ENCODE measurements at regions not wholly inside any gene's neighbourhood (a gene's known extent, or its start where the extent isn't known, plus 50 kb on each side); places are given as distances from the start of the nearest gene placed in this dataset.

DNA sequence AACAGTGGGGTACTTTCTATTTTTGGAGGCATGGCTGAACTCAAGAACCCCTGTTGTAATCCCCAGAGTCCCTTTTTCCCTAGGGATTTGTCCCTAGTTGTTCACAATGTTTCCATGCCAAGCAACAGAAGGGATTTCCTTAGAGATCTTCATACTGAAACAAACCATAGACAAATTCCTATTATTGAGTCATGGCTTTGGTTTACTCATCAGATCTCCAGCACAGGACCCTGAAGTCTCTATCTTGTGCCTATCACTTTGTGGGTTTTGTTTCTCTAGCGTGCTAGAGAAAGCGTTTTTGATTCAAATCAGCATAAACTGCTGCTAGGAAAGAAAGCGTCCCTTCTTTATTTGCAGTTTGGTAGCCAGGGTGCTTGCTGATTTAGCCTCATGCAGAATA is 165.0 kb downstream of the BAMBI start:
- Histone ChIP-seq H3K36me3 (ENCODE audit: insufficient read depth) (no peaks in the 10 kb centered on the region), H3K4me1 (ENCODE audit: insufficient read depth) (no peaks in the 10 kb centered on the region), H3K9me2 (ENCODE audit: insufficient read depth) (no peaks in the 10 kb centered on the region), H3K4me2 (no peak overlapping the region), H4K20me1 (replicated peaks; ENCODE audit: insufficient read depth) (no peaks in the 10 kb centered on the region), H3K79me2 (replicated peaks; ENCODE audit: insufficient read depth) (no peaks in the 10 kb centered on the region), H3K27ac (ENCODE audit: low read depth) (no peak overlapping the region), H3K4me3 (no peak overlapping the region), H3F3A (replicated peaks; ENCODE audit: low read depth) (no peaks in the 10 kb centered on the region), H3K27me3 (ENCODE audit: insufficient read depth) (no peaks in the 10 kb centered on the region), H2AFZ (peak overlapping the region; percentile 12; the same call in 1 of the 2 replicates)
- no peak for TF ChIP-seq JUNB (IDR thresholded peaks at IDR 0.05; ENCODE audit: unreplicated experiment)
- no peak for TF ChIP-seq EZH2phosphoT487 (IDR thresholded peaks at IDR 0.05; ENCODE audit: unreplicated experiment)
- TF ChIP-seq ZNF331 (CRISPR knock-in tag; IDR thresholded peaks at IDR 0.05; ENCODE audit: low read depth) = no peak
- TF ChIP-seq NANOG (IDR thresholded peaks at IDR 0.05; ENCODE audit: borderline replicate concordance) = no peak
- TF ChIP-seq, protein P1, sequence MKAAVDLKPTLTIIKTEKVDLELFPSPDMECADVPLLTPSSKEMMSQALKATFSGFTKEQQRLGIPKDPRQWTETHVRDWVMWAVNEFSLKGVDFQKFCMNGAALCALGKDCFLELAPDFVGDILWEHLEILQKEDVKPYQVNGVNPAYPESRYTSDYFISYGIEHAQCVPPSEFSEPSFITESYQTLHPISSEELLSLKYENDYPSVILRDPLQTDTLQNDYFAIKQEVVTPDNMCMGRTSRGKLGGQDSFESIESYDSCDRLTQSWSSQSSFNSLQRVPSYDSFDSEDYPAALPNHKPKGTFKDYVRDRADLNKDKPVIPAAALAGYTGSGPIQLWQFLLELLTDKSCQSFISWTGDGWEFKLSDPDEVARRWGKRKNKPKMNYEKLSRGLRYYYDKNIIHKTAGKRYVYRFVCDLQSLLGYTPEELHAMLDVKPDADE (IDR thresholded peaks at IDR 0.05) = no peak
- TF ChIP-seq, protein P2, sequence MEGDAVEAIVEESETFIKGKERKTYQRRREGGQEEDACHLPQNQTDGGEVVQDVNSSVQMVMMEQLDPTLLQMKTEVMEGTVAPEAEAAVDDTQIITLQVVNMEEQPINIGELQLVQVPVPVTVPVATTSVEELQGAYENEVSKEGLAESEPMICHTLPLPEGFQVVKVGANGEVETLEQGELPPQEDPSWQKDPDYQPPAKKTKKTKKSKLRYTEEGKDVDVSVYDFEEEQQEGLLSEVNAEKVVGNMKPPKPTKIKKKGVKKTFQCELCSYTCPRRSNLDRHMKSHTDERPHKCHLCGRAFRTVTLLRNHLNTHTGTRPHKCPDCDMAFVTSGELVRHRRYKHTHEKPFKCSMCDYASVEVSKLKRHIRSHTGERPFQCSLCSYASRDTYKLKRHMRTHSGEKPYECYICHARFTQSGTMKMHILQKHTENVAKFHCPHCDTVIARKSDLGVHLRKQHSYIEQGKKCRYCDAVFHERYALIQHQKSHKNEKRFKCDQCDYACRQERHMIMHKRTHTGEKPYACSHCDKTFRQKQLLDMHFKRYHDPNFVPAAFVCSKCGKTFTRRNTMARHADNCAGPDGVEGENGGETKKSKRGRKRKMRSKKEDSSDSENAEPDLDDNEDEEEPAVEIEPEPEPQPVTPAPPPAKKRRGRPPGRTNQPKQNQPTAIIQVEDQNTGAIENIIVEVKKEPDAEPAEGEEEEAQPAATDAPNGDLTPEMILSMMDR (conservative IDR thresholded peaks at IDR 0.05; ENCODE audit: low read depth in 2 of 2) = no peak
- no peak for TF ChIP-seq EZH2 (IDR thresholded peaks at IDR 0.05; ENCODE audit: low read depth, unreplicated experiment)
- no peak for TF ChIP-seq POLR2AphosphoS5 (IDR thresholded peaks at IDR 0.05; ENCODE audit: low read depth)
- DNase-seq (ENCODE audit: low spot score) (no peak), ATAC-seq (no peak)
- Mint-ChIP-seq H3K36me3 (ENCODE audit: low read depth) (no peaks in the 10 kb centered on the region), H3K9me3 (no peaks in the 10 kb centered on the region), H3K27ac (no peak overlapping the region), H3K4me3 (no peak overlapping the region; the same call in 2 of the 3 replicates), H3K4me1 (no peaks in the 10 kb centered on the region), H3K27me3 (ENCODE audit: insufficient read depth, low read depth, poor library complexity) (peaks cover 2% of the 10 kb centered on the region)

DNA sequence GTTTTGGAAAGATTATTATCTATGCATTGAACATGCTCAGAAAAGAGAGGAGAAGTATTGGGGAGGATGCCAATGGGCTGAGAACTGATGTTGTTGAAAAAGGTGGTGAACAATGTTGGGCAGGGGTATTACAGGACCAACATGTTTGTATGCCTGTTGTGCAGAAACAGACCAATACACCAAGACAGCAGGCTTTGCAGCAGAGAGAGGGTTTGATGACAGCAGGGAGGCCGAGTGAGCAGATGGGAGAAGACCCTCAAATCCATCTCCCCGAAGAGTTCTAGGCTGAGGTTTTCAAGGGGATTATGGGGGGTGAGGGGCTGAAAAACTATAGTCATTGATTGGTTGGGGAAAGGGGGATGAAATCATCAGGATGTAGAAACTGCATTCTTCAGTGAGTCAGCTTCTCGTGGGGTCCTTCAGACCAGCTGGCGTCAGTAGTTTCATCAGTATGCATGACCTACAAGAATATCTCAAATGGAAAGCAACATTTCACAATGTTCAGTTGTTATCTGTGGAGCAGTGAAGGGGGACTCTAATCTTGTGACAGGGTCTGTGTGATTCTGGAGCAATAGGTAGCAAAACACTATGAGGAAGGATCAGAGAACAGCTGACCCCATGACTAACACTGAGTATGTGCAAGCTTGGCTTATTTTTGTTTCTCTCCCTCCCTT is 167.8 kb downstream of the BAMBI start:
- DNase-seq (ENCODE audit: low spot score) = no peak
- H3K4me2 ChIP-seq = no peak overlapping the region
- TF ChIP-seq, protein P1 (IDR thresholded peaks at IDR 0.05) = no peak
- TF ChIP-seq NANOG (IDR thresholded peaks at IDR 0.05; ENCODE audit: borderline replicate concordance) (no peak), EZH2phosphoT487 (IDR thresholded peaks at IDR 0.05; ENCODE audit: unreplicated experiment) (no peak), ZNF331 (CRISPR knock-in tag; IDR thresholded peaks at IDR 0.05; ENCODE audit: low read depth) (no peak), CREB1 (CRISPR knock-in tag; IDR thresholded peaks at IDR 0.05; ENCODE audit: low read depth) (no peak)
- TF ChIP-seq, protein P3, sequence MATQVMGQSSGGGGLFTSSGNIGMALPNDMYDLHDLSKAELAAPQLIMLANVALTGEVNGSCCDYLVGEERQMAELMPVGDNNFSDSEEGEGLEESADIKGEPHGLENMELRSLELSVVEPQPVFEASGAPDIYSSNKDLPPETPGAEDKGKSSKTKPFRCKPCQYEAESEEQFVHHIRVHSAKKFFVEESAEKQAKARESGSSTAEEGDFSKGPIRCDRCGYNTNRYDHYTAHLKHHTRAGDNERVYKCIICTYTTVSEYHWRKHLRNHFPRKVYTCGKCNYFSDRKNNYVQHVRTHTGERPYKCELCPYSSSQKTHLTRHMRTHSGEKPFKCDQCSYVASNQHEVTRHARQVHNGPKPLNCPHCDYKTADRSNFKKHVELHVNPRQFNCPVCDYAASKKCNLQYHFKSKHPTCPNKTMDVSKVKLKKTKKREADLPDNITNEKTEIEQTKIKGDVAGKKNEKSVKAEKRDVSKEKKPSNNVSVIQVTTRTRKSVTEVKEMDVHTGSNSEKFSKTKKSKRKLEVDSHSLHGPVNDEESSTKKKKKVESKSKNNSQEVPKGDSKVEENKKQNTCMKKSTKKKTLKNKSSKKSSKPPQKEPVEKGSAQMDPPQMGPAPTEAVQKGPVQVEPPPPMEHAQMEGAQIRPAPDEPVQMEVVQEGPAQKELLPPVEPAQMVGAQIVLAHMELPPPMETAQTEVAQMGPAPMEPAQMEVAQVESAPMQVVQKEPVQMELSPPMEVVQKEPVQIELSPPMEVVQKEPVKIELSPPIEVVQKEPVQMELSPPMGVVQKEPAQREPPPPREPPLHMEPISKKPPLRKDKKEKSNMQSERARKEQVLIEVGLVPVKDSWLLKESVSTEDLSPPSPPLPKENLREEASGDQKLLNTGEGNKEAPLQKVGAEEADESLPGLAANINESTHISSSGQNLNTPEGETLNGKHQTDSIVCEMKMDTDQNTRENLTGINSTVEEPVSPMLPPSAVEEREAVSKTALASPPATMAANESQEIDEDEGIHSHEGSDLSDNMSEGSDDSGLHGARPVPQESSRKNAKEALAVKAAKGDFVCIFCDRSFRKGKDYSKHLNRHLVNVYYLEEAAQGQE (IDR thresholded peaks at IDR 0.05; ENCODE audit: unreplicated experiment) = no peak
- TF ChIP-seq, protein P2 (conservative IDR thresholded peaks at IDR 0.05; ENCODE audit: low read depth in 2 of 2) = no peak
- no peaks in the 10 kb centered on the region for H3K4me1 ChIP-seq (ENCODE audit: insufficient read depth)
- H3K27ac ChIP-seq (ENCODE audit: low read depth) = no peak overlapping the region
- H3K27ac Mint-ChIP-seq = no peak overlapping the region
- H4K20me1 ChIP-seq (replicated peaks; ENCODE audit: insufficient read depth) = no peaks in the 10 kb centered on the region
- no peaks in the 10 kb centered on the region for H3K27me3 Mint-ChIP-seq (ENCODE audit: insufficient read depth, low read depth, poor library complexity)
- no peak for ATAC-seq
- no peaks in the 10 kb centered on the region for H3K36me3 ChIP-seq (ENCODE audit: insufficient read depth)
- H3K79me2 ChIP-seq (replicated peaks; ENCODE audit: insufficient read depth) = no peaks in the 10 kb centered on the region
- H3K9me2 ChIP-seq (ENCODE audit: insufficient read depth) = no peaks in the 10 kb centered on the region; the same call in 1 of the 2 replicates
- no peaks in the 10 kb centered on the region for H3K4me1 Mint-ChIP-seq
- no peak overlapping the region for H3K4me3 Mint-ChIP-seq
- H3K27me3 ChIP-seq (ENCODE audit: insufficient read depth) = no peaks in the 10 kb centered on the region
- H3F3A ChIP-seq (replicated peaks; ENCODE audit: low read depth) = no peaks in the 10 kb centered on the region
- H3K36me3 Mint-ChIP-seq (ENCODE audit: low read depth) = no peaks in the 10 kb centered on the region
- no peak overlapping the region for H2AFZ ChIP-seq
- H3K9me3 Mint-ChIP-seq = no peaks in the 10 kb centered on the region
- no peak overlapping the region for H3K4me3 ChIP-seq

All from GM23338 (cell line).